ENCODE measurements at regions not wholly inside any gene's neighbourhood (a gene's known extent, or its start where the extent isn't known, plus 50 kb on each side); places are given as distances from the start of the nearest gene placed in this dataset.

DNA sequence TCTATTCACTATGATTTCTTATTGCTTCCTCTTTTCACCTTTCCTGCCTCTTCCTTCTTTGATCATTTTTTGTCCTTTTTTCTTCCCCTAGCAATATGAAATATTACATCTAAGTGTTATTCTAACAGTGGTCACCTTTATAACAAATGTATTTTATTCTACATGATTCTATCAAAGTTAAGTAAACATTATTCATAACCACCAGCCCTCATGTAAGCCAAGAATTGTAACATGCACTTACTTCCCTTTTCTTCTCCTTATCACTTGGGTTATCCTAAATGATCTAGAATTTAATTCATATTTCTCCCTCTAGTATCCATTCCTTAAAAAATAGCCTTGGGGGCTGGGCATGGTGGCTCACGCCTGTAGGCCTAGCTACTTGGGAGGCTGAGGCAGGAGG, 88.3 kb upstream of the SLC22A23 start:
- Histone ChIP-seq H3K36me3 (ENCODE audit: insufficient read depth, low read length) (no peaks in the 10 kb centered on the region), H3K27ac (ENCODE audit: low read depth in 1 of 2, low read length in 2 of 2) (no peak overlapping the region), H3K4me1 (ENCODE audit: insufficient read depth, low read length) (no peaks in the 10 kb centered on the region), H3K9me3 (ENCODE audit: control insufficient read depth in 1 of 2, insufficient read depth in 1 of 2, low read length in 2 of 2) (no peaks in the 10 kb centered on the region), H3K4me3 (ENCODE audit: low read length) (no peak overlapping the region), H3K27me3 (ENCODE audit: control insufficient read depth in 1 of 2, insufficient read depth in 2 of 2, low read length in 2 of 2) (peaks cover 4 to 5% of the 10 kb centered on the region in 2 experiments)
- DNase-seq (no peak), ATAC-seq (ENCODE audit: poor library complexity) (no peak)
- Mint-ChIP-seq H3K4me3 (no peak overlapping the region), H3K27me3 (peaks cover 24% of the 10 kb centered on the region), H3K9me3 (no peaks in the 10 kb centered on the region), H3K27ac (no peak overlapping the region), H3K36me3 (ENCODE audit: low read depth) (no peaks in the 10 kb centered on the region), H3K4me1 (ENCODE audit: low read depth) (no peaks in the 10 kb centered on the region)
- TF ChIP-seq, protein P1, sequence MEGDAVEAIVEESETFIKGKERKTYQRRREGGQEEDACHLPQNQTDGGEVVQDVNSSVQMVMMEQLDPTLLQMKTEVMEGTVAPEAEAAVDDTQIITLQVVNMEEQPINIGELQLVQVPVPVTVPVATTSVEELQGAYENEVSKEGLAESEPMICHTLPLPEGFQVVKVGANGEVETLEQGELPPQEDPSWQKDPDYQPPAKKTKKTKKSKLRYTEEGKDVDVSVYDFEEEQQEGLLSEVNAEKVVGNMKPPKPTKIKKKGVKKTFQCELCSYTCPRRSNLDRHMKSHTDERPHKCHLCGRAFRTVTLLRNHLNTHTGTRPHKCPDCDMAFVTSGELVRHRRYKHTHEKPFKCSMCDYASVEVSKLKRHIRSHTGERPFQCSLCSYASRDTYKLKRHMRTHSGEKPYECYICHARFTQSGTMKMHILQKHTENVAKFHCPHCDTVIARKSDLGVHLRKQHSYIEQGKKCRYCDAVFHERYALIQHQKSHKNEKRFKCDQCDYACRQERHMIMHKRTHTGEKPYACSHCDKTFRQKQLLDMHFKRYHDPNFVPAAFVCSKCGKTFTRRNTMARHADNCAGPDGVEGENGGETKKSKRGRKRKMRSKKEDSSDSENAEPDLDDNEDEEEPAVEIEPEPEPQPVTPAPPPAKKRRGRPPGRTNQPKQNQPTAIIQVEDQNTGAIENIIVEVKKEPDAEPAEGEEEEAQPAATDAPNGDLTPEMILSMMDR (IDR thresholded peaks at IDR 0.05) = no peak
- CTCF ChIA-PET = no interaction called here
- POLR2A ChIA-PET = no interaction called here
- intact Hi-C loops (cut with DNase I, micrococcal nuclease) = no loop called here

DNA sequence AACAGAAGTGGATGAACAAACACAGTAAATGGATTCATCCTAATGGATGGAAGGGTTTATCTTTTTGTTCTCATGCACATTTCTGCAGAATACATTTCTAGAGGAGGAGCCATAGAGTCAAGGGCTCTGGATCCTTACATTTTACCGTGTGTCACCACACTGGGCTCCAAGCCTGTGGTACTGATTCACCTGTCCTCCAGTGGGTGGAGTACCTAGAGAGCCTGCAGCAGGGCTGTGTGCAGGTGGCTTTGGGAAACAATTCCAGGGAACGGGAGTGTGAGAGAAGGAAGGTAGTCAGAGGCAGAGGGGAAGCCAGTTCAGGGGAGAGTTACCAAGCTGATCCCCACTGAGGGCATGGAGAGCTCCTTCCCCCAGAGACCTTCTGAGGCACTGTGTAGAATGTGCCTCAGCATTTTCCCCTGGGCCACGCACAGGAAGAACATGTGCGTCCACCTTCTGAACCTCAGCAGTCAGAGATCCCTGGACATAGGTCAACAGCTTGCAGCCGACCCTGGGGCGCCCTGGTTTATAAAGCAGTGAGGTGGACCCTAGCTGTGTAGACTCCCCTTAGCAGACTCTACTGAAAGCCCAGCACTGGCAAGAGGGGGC, 85.3 kb upstream of the SLC22A23 start:
- Histone ChIP-seq H3K36me3 (ENCODE audit: insufficient read depth, low read length) (no peaks in the 10 kb centered on the region), H3K27ac (ENCODE audit: low read depth in 1 of 2, low read length in 2 of 2) (no peak overlapping the region), H3K4me3 (ENCODE audit: low read length) (no peak overlapping the region), H3K4me1 (ENCODE audit: insufficient read depth, low read length) (no peaks in the 10 kb centered on the region), H3K9me3 (ENCODE audit: control insufficient read depth in 1 of 2, insufficient read depth in 1 of 2, low read length in 2 of 2) (no peaks in the 10 kb centered on the region), H3K27me3 (ENCODE audit: control insufficient read depth in 1 of 2, insufficient read depth in 2 of 2, low read length in 2 of 2) (peaks cover 0 to 9% of the 10 kb centered on the region in 2 experiments)
- TF ChIP-seq, protein P1 (IDR thresholded peaks at IDR 0.05) = no peak
- intact Hi-C loops (cut with DNase I, micrococcal nuclease) = no loop called here
- H3K4me3 Mint-ChIP-seq = no peak overlapping the region
- H3K4me1 Mint-ChIP-seq (ENCODE audit: low read depth) = no peaks in the 10 kb centered on the region
- H3K9me3 Mint-ChIP-seq = no peaks in the 10 kb centered on the region
- no peak overlapping the region for H3K27ac Mint-ChIP-seq
- ChIA-PET POLR2A (no interaction called here), CTCF (no interaction called here)
- H3K36me3 Mint-ChIP-seq (ENCODE audit: low read depth) = no peaks in the 10 kb centered on the region
- peaks cover 23% of the 10 kb centered on the region for H3K27me3 Mint-ChIP-seq
- ATAC-seq (ENCODE audit: poor library complexity) (no peak), DNase-seq (no peak)

DNA sequence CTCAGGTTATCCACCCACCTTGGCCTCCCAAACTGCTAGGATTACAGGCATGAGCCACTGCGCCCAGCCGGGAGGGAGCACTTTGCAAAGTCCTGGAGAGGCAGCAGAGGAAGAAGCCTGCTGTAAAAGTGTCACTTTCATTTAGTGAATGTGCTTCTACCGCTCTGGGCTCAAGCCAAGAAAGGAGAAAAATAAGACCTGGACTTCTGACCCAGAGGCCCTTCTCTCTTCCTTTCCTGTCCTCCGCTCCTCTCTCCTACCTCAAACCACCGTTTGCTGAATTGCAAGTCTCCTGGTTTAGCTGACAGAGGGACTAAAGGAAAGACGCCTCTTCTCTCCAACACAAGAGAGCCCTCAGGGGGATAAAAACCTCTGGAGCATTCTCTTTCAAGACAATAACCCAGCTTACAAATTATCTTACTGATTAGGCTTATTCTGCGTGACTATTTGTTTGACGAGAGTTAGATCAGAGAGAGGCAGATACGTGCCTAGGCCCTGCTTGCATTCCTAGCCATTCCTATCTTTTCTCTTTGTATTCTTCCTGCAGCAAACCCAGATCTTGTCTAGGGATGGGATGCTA, 84.2 kb upstream of the SLC22A23 start:
- peaks cover 23% of the 10 kb centered on the region for H3K27me3 Mint-ChIP-seq
- no peaks in the 10 kb centered on the region for H3K4me1 Mint-ChIP-seq (ENCODE audit: low read depth)
- no peak overlapping the region for H3K27ac Mint-ChIP-seq
- no peaks in the 10 kb centered on the region for H3K36me3 Mint-ChIP-seq (ENCODE audit: low read depth)
- no peaks in the 10 kb centered on the region for H3K36me3 ChIP-seq (ENCODE audit: insufficient read depth, low read length)
- ATAC-seq (ENCODE audit: poor library complexity) = no peak
- H3K27ac ChIP-seq (ENCODE audit: low read depth in 1 of 2, low read length in 2 of 2) = no peak overlapping the region
- peaks cover 0 to 9% of the 10 kb centered on the region in 2 experiments for H3K27me3 ChIP-seq (ENCODE audit: control insufficient read depth in 1 of 2, insufficient read depth in 2 of 2, low read length in 2 of 2)
- TF ChIP-seq, protein P1 (IDR thresholded peaks at IDR 0.05) = no peak
- DNase-seq = no peak
- intact Hi-C loops (cut with DNase I, micrococcal nuclease) = no loop called here
- CTCF ChIA-PET = no interaction called here
- POLR2A ChIA-PET = no interaction called here
- no peaks in the 10 kb centered on the region for H3K9me3 Mint-ChIP-seq
- no peak overlapping the region for H3K4me3 Mint-ChIP-seq
- no peaks in the 10 kb centered on the region for H3K9me3 ChIP-seq (ENCODE audit: control insufficient read depth in 1 of 2, insufficient read depth in 1 of 2, low read length in 2 of 2)
- H3K4me1 ChIP-seq (ENCODE audit: insufficient read depth, low read length) = no peaks in the 10 kb centered on the region
- no peak overlapping the region for H3K4me3 ChIP-seq (ENCODE audit: low read length)
